ENCODE measurements at regions not wholly inside any gene's neighbourhood (a gene's known extent, or its start where the extent isn't known, plus 50 kb on each side); places are given as distances from the start of the nearest gene placed in this dataset.

GRCh38 chr13:68636784-68637183 is 1406.6 kb upstream of the PCDH9 start:
- TF ChIP-seq TEAD4 (IDR thresholded peaks at IDR 0.05) (no peak), TCF12 (IDR thresholded peaks at IDR 0.05; ENCODE audit: low read depth) (no peak), CEBPB (IDR thresholded peaks at IDR 0.05) (no peak), ZBTB7A (IDR thresholded peaks at IDR 0.05; ENCODE audit: low read depth) (no peak), TAF1 (IDR thresholded peaks at IDR 0.05; ENCODE audit: low read depth) (no peak)
- TF ChIP-seq, protein P1, sequence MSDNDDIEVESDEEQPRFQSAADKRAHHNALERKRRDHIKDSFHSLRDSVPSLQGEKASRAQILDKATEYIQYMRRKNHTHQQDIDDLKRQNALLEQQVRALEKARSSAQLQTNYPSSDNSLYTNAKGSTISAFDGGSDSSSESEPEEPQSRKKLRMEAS (IDR thresholded peaks at IDR 0.05) = no peak

GRCh38 chr13:68628994-68629393 is 1398.9 kb upstream of the PCDH9 start:
- TF ChIP-seq TCF12 (IDR thresholded peaks at IDR 0.05; ENCODE audit: low read depth) (no peak), NFIC (IDR thresholded peaks at IDR 0.05) (no peak), CEBPB (IDR thresholded peaks at IDR 0.05) (no peak), FOXM1 (IDR thresholded peaks at IDR 0.05; ENCODE audit: borderline replicate concordance, low read depth) (no peak), CREB1 (IDR thresholded peaks at IDR 0.05; ENCODE audit: low read depth) (no peak), TEAD4 (IDR thresholded peaks at IDR 0.05) (no peak), REST (IDR thresholded peaks at IDR 0.05; ENCODE audit: low read depth) (no peak), YY1 (IDR thresholded peaks at IDR 0.05; ENCODE audit: low read depth) (no peak), EP300 (IDR thresholded peaks at IDR 0.05; ENCODE audit: borderline replicate concordance) (no peak), USF1 (IDR thresholded peaks at IDR 0.05) (no peak), TAF1 (IDR thresholded peaks at IDR 0.05; ENCODE audit: low read depth) (no peak), RAD21 (IDR thresholded peaks at IDR 0.05; ENCODE audit: low read depth) (no peak)
- TF ChIP-seq, protein P1 (IDR thresholded peaks at IDR 0.05) = no peak

- TF ChIP-seq YY1 (IDR thresholded peaks at IDR 0.05; ENCODE audit: low read depth) = no peak
- no peak for TF ChIP-seq EP300 (IDR thresholded peaks at IDR 0.05; ENCODE audit: borderline replicate concordance)
- no peak for TF ChIP-seq ZBTB7A (IDR thresholded peaks at IDR 0.05; ENCODE audit: low read depth)
- no peak for TF ChIP-seq EGR1 (IDR thresholded peaks at IDR 0.05)
- TF ChIP-seq REST (IDR thresholded peaks at IDR 0.05; ENCODE audit: low read depth) = no peak
- no peak for TF ChIP-seq TEAD4 (IDR thresholded peaks at IDR 0.05)
- TF ChIP-seq, protein P1 (IDR thresholded peaks at IDR 0.05) = no peak
- TF ChIP-seq CREB1 (IDR thresholded peaks at IDR 0.05; ENCODE audit: low read depth) = no peak
- TF ChIP-seq FOXM1 (IDR thresholded peaks at IDR 0.05; ENCODE audit: borderline replicate concordance, low read depth) = no peak
- TF ChIP-seq USF1 (IDR thresholded peaks at IDR 0.05) = no peak
- no peak for TF ChIP-seq CEBPB (IDR thresholded peaks at IDR 0.05)
- no peak for TF ChIP-seq TCF12 (IDR thresholded peaks at IDR 0.05; ENCODE audit: low read depth)
- no peak for TF ChIP-seq RAD21 (IDR thresholded peaks at IDR 0.05; ENCODE audit: low read depth)
- TF ChIP-seq TAF1 (IDR thresholded peaks at IDR 0.05; ENCODE audit: low read depth) = no peak
- TF ChIP-seq NFIC (IDR thresholded peaks at IDR 0.05) = no peak
Observed at GRCh38 chr13:68627379-68627778, 1397.2 kb upstream of the PCDH9 start.

- TF ChIP-seq TEAD4 (IDR thresholded peaks at IDR 0.05) (no peak), TAF1 (IDR thresholded peaks at IDR 0.05; ENCODE audit: low read depth) (no peak), ZBTB7A (IDR thresholded peaks at IDR 0.05; ENCODE audit: low read depth) (no peak), RAD21 (IDR thresholded peaks at IDR 0.05; ENCODE audit: low read depth) (no peak), YY1 (IDR thresholded peaks at IDR 0.05; ENCODE audit: low read depth) (no peak), EGR1 (IDR thresholded peaks at IDR 0.05) (no peak), REST (IDR thresholded peaks at IDR 0.05; ENCODE audit: low read depth) (no peak)
Observed at GRCh38 chr13:68616600-68617222, 1386.6 kb upstream of the PCDH9 start.
